LoVo (cell line): ENCODE measurements at regions not wholly inside any gene's neighbourhood (a gene's known extent, or its start where the extent isn't known, plus 50 kb on each side); places are given as distances from the start of the nearest gene placed in this dataset.
A peak's percentile ranks its signal among the peaks of the same experiment; 100 is the strongest.

Experiments used
- DNase-seq: peaks from one replicate; pipeline ENCODE4 v3.0.0-alpha.2; 2016; ENCODE audit warnings: low spot score

GRCh38 chr4:54545663-54546424 lies 111.9 kb upstream of the KIT start:
- no peak for DNase-seq

- no peak for DNase-seq
Observed at GRCh38 chr4:54547299-54548097, 110.3 kb upstream of the KIT start.

GRCh38 chr4:54548098-54548620 lies 109.6 kb upstream of the KIT start:
- DNase-seq, result no peak

GRCh38 chr4:54548831-54549460 lies 108.8 kb upstream of the KIT start:
- no peak for DNase-seq

GRCh38 chr4:54550395-54551171 lies 107.2 kb upstream of the KIT start:
- DNase-seq, result no peak

- no peak for DNase-seq
Observed at GRCh38 chr4:54553001-54553400, 104.8 kb upstream of the KIT start.

GRCh38 chr4:54554339-54554990 lies 103.3 kb upstream of the KIT start:
- no peak for DNase-seq

- no peak for DNase-seq
Observed at GRCh38 chr4:54556051-54556450, 101.7 kb upstream of the KIT start.

GRCh38 chr4:54556587-54556986 lies 101.2 kb upstream of the KIT start:
- no peak for DNase-seq

- DNase-seq, result no peak
Observed at GRCh38 chr4:54558889-54559677, 98.7 kb upstream of the KIT start.

- DNase-seq, result no peak
Observed at GRCh38 chr4:54560513-54560912, 97.2 kb upstream of the KIT start.

- DNase-seq, result no peak
Observed at GRCh38 chr4:54561940-54562339, 95.8 kb upstream of the KIT start.

- DNase-seq, result no peak
Observed at GRCh38 chr4:54566608-54567007, 91.1 kb upstream of the KIT start.

GRCh38 chr4:54567327-54567726 lies 90.4 kb upstream of the KIT start:
- DNase-seq, result no peak

- peak; percentile 32 for DNase-seq
Observed at GRCh38 chr4:54568184-54568583, 89.6 kb upstream of the KIT start.

GRCh38 chr4:54570822-54571221 lies 86.9 kb upstream of the KIT start:
- DNase-seq, result no peak

- DNase-seq, result no peak
Observed at GRCh38 chr4:54571293-54572151, 86.2 kb upstream of the KIT start.

GRCh38 chr4:54572152-54572542 lies 85.6 kb upstream of the KIT start:
- DNase-seq, result no peak

- no peak for DNase-seq
Observed at GRCh38 chr4:54574500-54574899, 83.3 kb upstream of the KIT start.

GRCh38 chr4:54575919-54576318 lies 81.8 kb upstream of the KIT start:
- DNase-seq, result no peak
